ENCODE measurements at regions not wholly inside any gene's neighbourhood (a gene's known extent, or its start where the extent isn't known, plus 50 kb on each side); places are given as distances from the start of the nearest gene placed in this dataset.
"Not testable (repeated sequence)": the region's sequence is repeated elsewhere in the genome, so short reads cannot be mapped to it uniquely, and the experiment has no call there.

- DNase-seq = not testable (repeated sequence)
Observed at GRCh38 chr3:125918024-125918423, 51.0 kb upstream of the ROPN1B start.

GRCh38 chr3:125918451-125918850 lies 50.5 kb upstream of the ROPN1B start:
- DNase-seq = not testable (repeated sequence)

- not testable (repeated sequence) for DNase-seq
Observed at GRCh38 chr3:125918866-125919265, 50.1 kb upstream of the ROPN1B start.

All from activated effector memory CD4-positive, alpha-beta T cell treated with anti-CD3 and anti-CD28 coated beads, Interleukin-2, amount 50 U/mL, for 16 hours (primary cell).